Loucy (cell line): ENCODE measurements at regions not wholly inside any gene's neighbourhood (a gene's known extent, or its start where the extent isn't known, plus 50 kb on each side); places are given as distances from the start of the nearest gene placed in this dataset.

Experiments used
- H2AFZ ChIP-seq: fragments of 200-600 bp; sonication (generic); 2 replicates; pipeline ENCODE4 v1.6.0; 2016; ENCODE audit warnings: antibody characterized with exemption, mild to moderate bottlenecking, low read length, moderate library complexity
- H3F3A ChIP-seq: fragments of 200-600 bp; 2 replicates; pipeline ENCODE4 v1.6.0; 2016; ENCODE audit warnings: antibody characterized with exemption, low read depth, mild to moderate bottlenecking
- H3K27me3 ChIP-seq: fragments of 200-600 bp; sonication (generic); 2 replicates; pipeline ENCODE4 v1.6.1; 2014; ENCODE audit warnings: low read length, mild to moderate bottlenecking; ENCODE audit not compliant: insufficient read depth, poor library complexity, severe bottlenecking
- H3K36me3 ChIP-seq: fragments of 200-600 bp; sonication (generic); 2 replicates; pipeline ENCODE4 v1.6.1; 2016; ENCODE audit warnings: low read length; ENCODE audit not compliant: insufficient read depth
- H3K4me1 ChIP-seq: fragments of 200-600 bp; sonication (generic); 2 replicates; pipeline ENCODE4 v1.5.1; 2014; ENCODE audit warnings: low read length, mild to moderate bottlenecking; ENCODE audit not compliant: insufficient read depth, poor library complexity, severe bottlenecking
- H3K4me2 ChIP-seq: fragments of 200-600 bp; sonication (generic); 2 replicates; pipeline ENCODE4 v1.6.0; 2014; ENCODE audit warnings: antibody characterized with exemption, low read length, low read depth, mild to moderate bottlenecking; ENCODE audit not compliant: poor library complexity, severe bottlenecking
- H3K4me3 ChIP-seq: fragments of 200-600 bp; sonication (generic); 2 replicates; pipeline ENCODE4 v1.5.1; 2014; ENCODE audit warnings: low read length, mild to moderate bottlenecking, mixed read lengths; ENCODE audit not compliant: poor library complexity, severe bottlenecking
- H3K79me2 ChIP-seq: fragments of 200-600 bp; sonication (generic); 2 replicates; pipeline ENCODE4 v1.6.1; 2014; ENCODE audit warnings: low read length; ENCODE audit not compliant: insufficient read depth
- H3K9ac ChIP-seq: fragments of 200-600 bp; sonication (generic); 2 replicates; pipeline ENCODE4 v1.6.0; 2014; ENCODE audit warnings: mild to moderate bottlenecking, low read depth, low read length, moderate library complexity; ENCODE audit not compliant: poor library complexity, severe bottlenecking
- H3K9me2 ChIP-seq: fragments of 200-600 bp; sonication (generic); replicated peaks from 2 replicates; pipeline ENCODE4 v1.6.1; 2016; ENCODE audit warnings: low read depth, low read length, mixed read lengths
- H3K9me3 ChIP-seq: fragments of 200-600 bp; sonication (generic); 2 replicates; pipeline ENCODE4 v1.6.1; 2014; ENCODE audit warnings: mild to moderate bottlenecking, antibody characterized with exemption, low read length, low read depth; ENCODE audit not compliant: insufficient read depth
- H4K20me1 ChIP-seq: fragments of 200-600 bp; sonication (generic); 2 replicates; pipeline ENCODE4 v1.6.0; 2014; ENCODE audit warnings: antibody characterized with exemption, low read length, mild to moderate bottlenecking; ENCODE audit not compliant: insufficient read depth, poor library complexity, severe bottlenecking
- EZH2phosphoT487 ChIP-seq: fragments of 200-600 bp; IDR thresholded peaks from 2 replicates; pipeline ENCODE4 v1.6.1; 2018; ENCODE audit warnings: antibody characterized with exemption, mild to moderate bottlenecking, moderate library complexity, borderline replicate concordance
- TF ChIP-seq, protein P1 (sequence below): fragments of 200-600 bp; sonication (generic); conservative IDR thresholded peaks from 2 replicates; pipeline ENCODE4 v1.5.1; 2014; ENCODE audit warnings: mild to moderate bottlenecking, antibody characterized with exemption, low read length

- H3K4me1 ChIP-seq = no peaks in the 10 kb centered on the region
- H3K9me2 ChIP-seq = no peaks in the 10 kb centered on the region
- no peaks in the 10 kb centered on the region for H3K27me3 ChIP-seq
- no peak for TF ChIP-seq EZH2phosphoT487
- TF ChIP-seq, protein P1, sequence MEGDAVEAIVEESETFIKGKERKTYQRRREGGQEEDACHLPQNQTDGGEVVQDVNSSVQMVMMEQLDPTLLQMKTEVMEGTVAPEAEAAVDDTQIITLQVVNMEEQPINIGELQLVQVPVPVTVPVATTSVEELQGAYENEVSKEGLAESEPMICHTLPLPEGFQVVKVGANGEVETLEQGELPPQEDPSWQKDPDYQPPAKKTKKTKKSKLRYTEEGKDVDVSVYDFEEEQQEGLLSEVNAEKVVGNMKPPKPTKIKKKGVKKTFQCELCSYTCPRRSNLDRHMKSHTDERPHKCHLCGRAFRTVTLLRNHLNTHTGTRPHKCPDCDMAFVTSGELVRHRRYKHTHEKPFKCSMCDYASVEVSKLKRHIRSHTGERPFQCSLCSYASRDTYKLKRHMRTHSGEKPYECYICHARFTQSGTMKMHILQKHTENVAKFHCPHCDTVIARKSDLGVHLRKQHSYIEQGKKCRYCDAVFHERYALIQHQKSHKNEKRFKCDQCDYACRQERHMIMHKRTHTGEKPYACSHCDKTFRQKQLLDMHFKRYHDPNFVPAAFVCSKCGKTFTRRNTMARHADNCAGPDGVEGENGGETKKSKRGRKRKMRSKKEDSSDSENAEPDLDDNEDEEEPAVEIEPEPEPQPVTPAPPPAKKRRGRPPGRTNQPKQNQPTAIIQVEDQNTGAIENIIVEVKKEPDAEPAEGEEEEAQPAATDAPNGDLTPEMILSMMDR = no peak
- no peak overlapping the region for H3K4me3 ChIP-seq
- no peak overlapping the region for H3K9ac ChIP-seq
- no peaks in the 10 kb centered on the region for H3K36me3 ChIP-seq
- H3K79me2 ChIP-seq = no peaks in the 10 kb centered on the region
- H3F3A ChIP-seq = no peaks in the 10 kb centered on the region
- no peaks in the 10 kb centered on the region for H4K20me1 ChIP-seq
- H2AFZ ChIP-seq = no peak overlapping the region
- no peaks in the 10 kb centered on the region for H3K9me3 ChIP-seq
- H3K4me2 ChIP-seq = no peak overlapping the region
Measured at GRCh38 chr10:129415215-129416140, 51.6 kb upstream of the MGMT start.

DNA sequence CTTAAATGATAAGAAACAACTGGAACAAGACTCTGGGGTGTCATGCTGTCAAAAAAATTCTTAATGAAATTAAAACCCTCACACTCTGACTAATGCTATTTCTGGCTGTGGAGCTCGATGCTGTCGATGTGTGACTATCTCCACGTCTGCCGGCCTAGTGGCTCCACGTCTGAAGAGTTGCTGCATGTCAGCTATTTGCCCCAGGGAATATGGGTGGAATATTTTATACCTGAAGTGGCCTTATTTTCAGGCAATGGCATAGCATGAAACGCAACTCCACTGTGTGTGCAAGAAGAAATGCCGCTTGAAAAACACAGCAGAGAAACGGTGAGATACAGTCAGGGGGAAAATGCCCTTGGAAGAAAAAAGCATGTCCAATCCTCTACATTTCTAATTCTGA, 50.9 kb upstream of the MGMT start:
- no peak overlapping the region for H2AFZ ChIP-seq
- H3K9me2 ChIP-seq = no peaks in the 10 kb centered on the region
- no peaks in the 10 kb centered on the region for H3K9me3 ChIP-seq
- H3K9ac ChIP-seq = no peak overlapping the region
- H3K4me3 ChIP-seq = no peak overlapping the region
- no peaks in the 10 kb centered on the region for H3F3A ChIP-seq
- no peak for TF ChIP-seq EZH2phosphoT487
- TF ChIP-seq, protein P1 = no peak
- H3K4me2 ChIP-seq = no peak overlapping the region
- H3K79me2 ChIP-seq = no peaks in the 10 kb centered on the region
- no peaks in the 10 kb centered on the region for H3K27me3 ChIP-seq
- no peaks in the 10 kb centered on the region for H3K4me1 ChIP-seq
- no peaks in the 10 kb centered on the region for H3K36me3 ChIP-seq
- H4K20me1 ChIP-seq = no peaks in the 10 kb centered on the region

DNA sequence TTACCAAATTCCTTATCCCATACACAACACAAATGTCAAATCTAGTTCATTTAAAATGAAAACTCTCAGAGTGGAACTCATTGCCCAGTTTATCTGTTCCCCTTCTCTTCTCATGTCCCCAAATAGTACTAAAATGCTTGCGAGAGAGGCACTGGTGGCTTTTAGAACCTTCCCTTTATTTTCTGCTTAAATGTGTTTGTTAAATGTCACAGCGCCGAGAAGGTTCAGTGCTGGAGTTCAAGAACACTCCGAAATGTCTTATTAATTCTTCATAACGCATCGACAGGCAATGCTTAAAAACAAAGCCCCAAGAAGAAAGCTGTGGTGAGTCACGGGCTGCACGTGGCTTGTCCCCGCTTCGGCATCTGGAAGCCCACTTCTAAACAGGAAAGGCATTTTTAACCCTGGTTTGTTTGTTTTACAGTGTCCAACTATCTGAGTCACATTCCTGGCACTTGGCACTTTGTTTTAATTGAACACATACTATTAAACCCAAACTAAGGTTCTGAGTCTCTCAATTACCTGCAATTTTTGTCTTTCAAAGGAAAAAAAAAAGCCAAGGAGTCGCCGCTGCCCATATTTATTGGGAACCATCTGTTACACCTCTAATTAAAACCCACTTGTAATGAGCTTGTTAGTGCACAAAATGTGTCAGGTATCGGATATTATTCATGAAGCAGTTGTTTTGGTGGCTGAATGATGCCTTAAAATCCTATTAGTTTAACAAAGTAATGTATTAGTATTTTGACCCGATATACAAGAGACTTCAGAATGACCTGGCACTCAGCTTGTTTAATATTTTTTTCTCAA, 49.9 kb upstream of the MGMT start:
- H3K27me3 ChIP-seq = no peaks in the 10 kb centered on the region
- no peaks in the 10 kb centered on the region for H3K4me1 ChIP-seq
- H2AFZ ChIP-seq = no peak overlapping the region
- H3K4me3 ChIP-seq = no peak overlapping the region
- no peak overlapping the region for H3K4me2 ChIP-seq
- H3K36me3 ChIP-seq = no peaks in the 10 kb centered on the region
- H3K9ac ChIP-seq = no peak overlapping the region
- H3K79me2 ChIP-seq = no peaks in the 10 kb centered on the region
- no peaks in the 10 kb centered on the region for H3K9me3 ChIP-seq
- no peaks in the 10 kb centered on the region for H3K9me2 ChIP-seq
- TF ChIP-seq, protein P1 = no peak
- TF ChIP-seq EZH2phosphoT487 = no peak
- H4K20me1 ChIP-seq = no peaks in the 10 kb centered on the region
- H3F3A ChIP-seq = no peaks in the 10 kb centered on the region
